ENCODE measurements at regions not wholly inside any gene's neighbourhood (a gene's known extent, or its start where the extent isn't known, plus 50 kb on each side); places are given as distances from the start of the nearest gene placed in this dataset.

GRCh38 chr9:119967867-119968535, 598.8 kb upstream of the BRINP1 start:
- DNase-seq: no peak
- TF ChIP-seq, protein P1, sequence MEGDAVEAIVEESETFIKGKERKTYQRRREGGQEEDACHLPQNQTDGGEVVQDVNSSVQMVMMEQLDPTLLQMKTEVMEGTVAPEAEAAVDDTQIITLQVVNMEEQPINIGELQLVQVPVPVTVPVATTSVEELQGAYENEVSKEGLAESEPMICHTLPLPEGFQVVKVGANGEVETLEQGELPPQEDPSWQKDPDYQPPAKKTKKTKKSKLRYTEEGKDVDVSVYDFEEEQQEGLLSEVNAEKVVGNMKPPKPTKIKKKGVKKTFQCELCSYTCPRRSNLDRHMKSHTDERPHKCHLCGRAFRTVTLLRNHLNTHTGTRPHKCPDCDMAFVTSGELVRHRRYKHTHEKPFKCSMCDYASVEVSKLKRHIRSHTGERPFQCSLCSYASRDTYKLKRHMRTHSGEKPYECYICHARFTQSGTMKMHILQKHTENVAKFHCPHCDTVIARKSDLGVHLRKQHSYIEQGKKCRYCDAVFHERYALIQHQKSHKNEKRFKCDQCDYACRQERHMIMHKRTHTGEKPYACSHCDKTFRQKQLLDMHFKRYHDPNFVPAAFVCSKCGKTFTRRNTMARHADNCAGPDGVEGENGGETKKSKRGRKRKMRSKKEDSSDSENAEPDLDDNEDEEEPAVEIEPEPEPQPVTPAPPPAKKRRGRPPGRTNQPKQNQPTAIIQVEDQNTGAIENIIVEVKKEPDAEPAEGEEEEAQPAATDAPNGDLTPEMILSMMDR (IDR thresholded peaks at IDR 0.05; ENCODE audit: control extremely low read depth, extremely low read depth): no peak
- peaks cover 0 to 11% (median 0%) of the 10 kb centered on the region in 5 donors for H3K4me1 ChIP-seq (ENCODE audit: control insufficient read depth in 5 of 5, insufficient read depth in 5 of 5, low read length in 5 of 5)
- no peak overlapping the region for H3K4me3 ChIP-seq
- H3K27ac ChIP-seq (ENCODE audit: low read depth in 1 of 2, low read length in 1 of 2): no peak overlapping the region
- H3K9me3 ChIP-seq (ENCODE audit: control insufficient read depth in 4 of 4, insufficient read depth in 3 of 4, low read length in 3 of 4): no peaks in the 10 kb centered on the region
- peaks cover 0 to 3% (median 0%) of the 10 kb centered on the region in 3 donors for H3K27me3 ChIP-seq (ENCODE audit: control insufficient read depth in 3 of 3, insufficient read depth in 3 of 3, low read length in 2 of 3)
- no peak for ATAC-seq (ENCODE audit: insufficient read depth, low FRiP score)
- H3K36me3 ChIP-seq (ENCODE audit: control insufficient read depth in 4 of 4, insufficient read depth in 4 of 4, low read length in 4 of 4): no peaks in the 10 kb centered on the region
- WGBS, 2 donors: 72 to 75% methylated on average over 6 of the region's 6 CpGs
- H3K9ac ChIP-seq (ENCODE audit: insufficient read depth in 1 of 2, low read length in 2 of 2): no peak overlapping the region

- DNase-seq (peak; percentile 45 to 67 (median 56)), ATAC-seq (ENCODE audit: insufficient read depth, low FRiP score) (peak; percentile 58)
- H3K36me3 ChIP-seq (ENCODE audit: control insufficient read depth in 4 of 4, insufficient read depth in 4 of 4, low read length in 4 of 4): no peaks in the 10 kb centered on the region
- TF ChIP-seq, protein P1 (IDR thresholded peaks at IDR 0.05; ENCODE audit: control extremely low read depth, extremely low read depth): no peak
- WGBS, 2 donors: 9 to 10% methylated on average over 5 of the region's 5 CpGs
- no peak overlapping the region for H3K4me3 ChIP-seq
- H3K27ac ChIP-seq (ENCODE audit: low read depth in 1 of 2, low read length in 1 of 2): peak overlapping the region in 1 of 2 donors; percentile 34
- H3K27me3 ChIP-seq (ENCODE audit: control insufficient read depth in 3 of 3, insufficient read depth in 3 of 3, low read length in 2 of 3): peaks cover 0 to 7% (median 0%) of the 10 kb centered on the region in 3 donors
- H3K4me1 ChIP-seq (ENCODE audit: control insufficient read depth in 5 of 5, insufficient read depth in 5 of 5, low read length in 5 of 5): peaks cover 0 to 10% (median 0%) of the 10 kb centered on the region in 5 donors
- H3K9ac ChIP-seq (ENCODE audit: insufficient read depth in 1 of 2, low read length in 2 of 2): no peak overlapping the region
- no peaks in the 10 kb centered on the region for H3K9me3 ChIP-seq (ENCODE audit: control insufficient read depth in 4 of 4, insufficient read depth in 3 of 4, low read length in 3 of 4)
Observed at GRCh38 chr9:119963798-119964372, 594.6 kb upstream of the BRINP1 start.

DNA sequence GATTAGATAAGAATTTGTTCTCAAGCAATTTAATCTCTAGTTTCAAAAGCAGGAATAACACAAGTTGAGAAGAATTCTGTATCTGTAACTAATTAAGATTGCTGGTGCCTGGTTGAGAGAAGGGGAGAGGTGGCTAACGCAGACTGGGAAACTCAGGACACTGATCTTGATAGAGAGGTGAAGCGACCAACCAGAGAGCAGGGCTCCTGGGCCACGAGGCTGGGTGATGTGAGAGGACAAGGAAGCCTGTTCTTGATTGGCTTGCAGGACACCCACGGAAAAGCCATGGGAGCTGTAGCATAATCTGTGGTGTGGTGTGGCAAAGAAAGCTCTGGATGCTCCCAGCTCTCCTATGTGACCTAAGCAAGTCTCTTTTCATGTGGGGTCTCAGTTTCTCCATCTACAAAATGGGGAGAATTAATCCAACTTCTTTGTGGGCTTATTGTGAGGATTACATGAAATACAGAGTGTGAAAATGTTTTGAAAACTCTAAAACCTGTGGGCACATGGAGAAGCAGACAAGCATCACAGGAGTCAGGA, 594.1 kb upstream of the BRINP1 start:
- H3K27ac ChIP-seq (ENCODE audit: low read depth in 1 of 2, low read length in 1 of 2): peak overlapping the region in 1 of 2 donors; percentile 34
- no peaks in the 10 kb centered on the region for H3K9me3 ChIP-seq (ENCODE audit: control insufficient read depth in 4 of 4, insufficient read depth in 3 of 4, low read length in 3 of 4)
- no peak overlapping the region for H3K4me3 ChIP-seq
- DNase-seq (peak in 2 of 3 donors; percentile 1 to 10), ATAC-seq (ENCODE audit: insufficient read depth, low FRiP score) (no peak)
- H3K9ac ChIP-seq (ENCODE audit: insufficient read depth in 1 of 2, low read length in 2 of 2): no peak overlapping the region
- TF ChIP-seq, protein P1 (IDR thresholded peaks at IDR 0.05; ENCODE audit: control extremely low read depth, extremely low read depth): no peak
- no peaks in the 10 kb centered on the region for H3K36me3 ChIP-seq (ENCODE audit: control insufficient read depth in 4 of 4, insufficient read depth in 4 of 4, low read length in 4 of 4)
- peaks cover 0 to 6% (median 0%) of the 10 kb centered on the region in 5 donors for H3K4me1 ChIP-seq (ENCODE audit: control insufficient read depth in 5 of 5, insufficient read depth in 5 of 5, low read length in 5 of 5)
- peaks cover 0 to 7% (median 0%) of the 10 kb centered on the region in 3 donors for H3K27me3 ChIP-seq (ENCODE audit: control insufficient read depth in 3 of 3, insufficient read depth in 3 of 3, low read length in 2 of 3)
- 48% methylated on average over 4 of the region's 4 CpGs for WGBS, 2 donors

Data from lung (tissue), 11 donors.